ENCODE measurements at regions not wholly inside any gene's neighbourhood (a gene's known extent, or its start where the extent isn't known, plus 50 kb on each side); places are given as distances from the start of the nearest gene placed in this dataset.

DNA sequence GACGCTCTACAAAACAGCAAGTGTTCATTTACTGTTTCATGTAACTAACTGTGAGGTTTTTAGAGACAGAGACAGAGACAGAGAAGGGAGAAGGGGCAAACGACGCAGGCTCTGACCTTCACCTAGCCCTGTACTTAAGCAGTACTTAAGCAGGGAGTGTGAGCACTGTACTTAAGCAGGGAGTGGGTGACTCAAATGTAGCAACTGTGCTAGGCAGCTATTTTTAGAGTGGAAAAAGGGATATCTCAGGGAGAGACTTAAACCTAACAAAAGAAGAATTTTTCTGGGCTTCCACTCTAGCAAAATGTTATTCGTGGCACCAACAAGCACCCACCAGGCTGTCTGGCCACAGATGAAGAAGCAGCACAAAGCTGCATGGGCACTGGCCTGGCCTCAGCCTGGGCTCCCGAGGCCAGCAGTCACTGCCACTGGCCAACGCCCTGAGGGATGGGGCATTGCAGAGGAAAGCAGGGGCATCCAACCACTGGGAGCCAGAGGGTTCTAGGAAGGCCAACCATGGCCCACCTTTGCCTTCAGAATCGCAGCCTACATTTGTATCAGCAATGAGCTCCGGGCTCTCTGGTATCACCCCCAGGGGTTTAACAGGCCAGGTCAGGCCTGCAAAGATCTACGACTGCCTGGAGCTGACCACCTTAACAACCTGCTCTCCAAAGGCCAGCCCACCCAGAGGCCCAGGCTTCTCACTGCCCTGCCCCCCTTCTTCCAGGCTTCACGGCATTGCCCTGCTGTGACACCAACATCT, 154.3 kb downstream of the TTC32 start:
- peak; percentile 42 for DNase-seq (ENCODE audit: low spot score)

DNA sequence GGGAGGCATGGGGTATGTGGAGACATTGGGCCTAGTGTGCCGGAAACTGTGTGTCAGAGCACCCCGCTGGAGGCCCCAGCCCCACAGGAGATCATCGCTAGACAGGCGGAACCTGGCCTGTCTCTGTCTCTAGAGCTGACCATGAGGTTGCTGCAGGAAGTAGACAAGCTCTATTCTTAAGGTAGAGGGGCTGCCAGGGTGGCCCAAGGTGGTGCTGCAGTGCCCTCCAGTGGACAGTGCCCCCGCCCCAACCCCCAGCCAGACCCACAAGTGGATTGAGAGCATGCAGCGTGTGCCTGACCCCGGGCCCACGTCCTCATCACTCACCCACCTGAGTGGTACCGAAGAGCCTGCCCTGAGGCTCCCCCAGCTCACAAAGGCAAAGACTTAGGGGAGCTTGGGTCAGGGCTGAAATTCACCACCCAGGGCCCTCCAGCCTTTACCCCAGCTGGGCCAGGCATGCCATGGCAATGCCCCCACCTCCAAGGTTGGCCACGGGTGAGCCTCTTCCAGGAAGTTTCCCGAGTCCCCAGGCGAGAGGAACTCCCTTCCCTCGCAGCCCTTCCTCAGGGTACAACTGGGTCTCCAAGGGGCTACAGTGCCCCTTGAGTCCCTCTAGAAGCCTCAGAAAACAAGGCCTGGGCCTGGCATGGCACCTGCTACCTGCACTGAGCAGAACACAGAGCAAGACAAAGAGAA, 155.0 kb downstream of the TTC32 start:
- DNase-seq (ENCODE audit: low spot score) = peak; percentile 48

DNA sequence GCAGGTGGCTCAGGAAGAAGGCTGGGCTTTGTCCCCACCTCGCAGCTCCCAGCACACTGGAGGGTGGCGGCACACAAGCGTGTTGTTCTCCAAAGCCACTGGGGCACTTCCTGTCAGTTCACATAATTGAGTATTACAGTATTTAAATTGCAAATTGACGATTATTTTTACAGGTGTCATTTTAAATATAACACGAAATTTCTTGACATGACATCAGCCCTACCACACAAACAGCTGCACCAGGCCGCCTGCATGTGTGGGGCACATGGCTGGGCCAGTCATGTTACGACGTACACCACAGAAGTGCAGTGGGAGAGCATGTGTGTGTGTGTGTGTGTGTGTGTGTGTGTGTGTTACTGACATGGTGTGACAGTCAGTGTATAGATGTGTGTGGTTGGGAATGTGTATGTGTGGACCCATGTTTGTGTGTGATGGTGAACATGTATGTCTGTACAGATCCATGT, 155.6 kb downstream of the TTC32 start:
- DNase-seq (ENCODE audit: low spot score) = no peak

DNA sequence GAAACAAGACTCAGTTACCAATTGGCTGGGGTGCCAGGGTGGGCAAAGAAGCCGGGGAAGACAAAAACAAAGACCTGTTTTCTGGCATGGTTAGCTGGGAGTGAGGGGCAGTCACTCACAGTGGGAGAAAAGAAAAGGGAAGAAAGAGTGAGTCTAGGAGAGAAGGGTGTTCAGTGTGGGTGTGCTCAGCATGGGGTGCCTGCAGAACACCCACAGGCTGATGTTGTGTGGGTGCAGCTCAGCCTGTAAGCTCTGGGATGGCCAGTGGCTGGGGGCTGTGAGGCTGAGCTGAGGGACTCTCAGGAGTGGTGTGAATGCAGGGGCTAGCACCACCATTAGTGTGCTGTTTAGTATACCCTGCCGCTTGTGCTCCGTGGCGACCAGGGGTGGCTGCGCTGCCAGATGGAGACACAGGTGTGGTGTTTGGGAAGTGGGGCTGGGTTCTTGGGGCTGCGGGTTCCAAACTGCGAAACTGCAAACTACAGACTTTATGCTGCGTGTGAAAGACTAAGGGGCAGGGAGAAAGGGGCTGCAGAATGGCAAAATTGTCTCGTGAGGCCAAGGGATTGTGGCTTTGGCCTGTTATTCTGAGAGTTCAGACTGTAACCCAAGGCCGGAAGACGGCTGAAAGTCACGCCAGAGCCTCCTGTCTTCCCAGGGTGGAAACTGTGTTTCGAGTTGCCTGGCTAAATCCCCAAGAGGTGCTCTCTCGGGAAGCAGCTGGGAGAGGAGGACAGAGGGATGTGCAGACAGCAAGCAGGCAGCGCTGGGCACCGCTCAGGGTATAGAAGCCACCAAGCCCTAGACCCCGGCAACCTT, 156.3 kb downstream of the TTC32 start:
- no peak for DNase-seq (ENCODE audit: low spot score)

DNA sequence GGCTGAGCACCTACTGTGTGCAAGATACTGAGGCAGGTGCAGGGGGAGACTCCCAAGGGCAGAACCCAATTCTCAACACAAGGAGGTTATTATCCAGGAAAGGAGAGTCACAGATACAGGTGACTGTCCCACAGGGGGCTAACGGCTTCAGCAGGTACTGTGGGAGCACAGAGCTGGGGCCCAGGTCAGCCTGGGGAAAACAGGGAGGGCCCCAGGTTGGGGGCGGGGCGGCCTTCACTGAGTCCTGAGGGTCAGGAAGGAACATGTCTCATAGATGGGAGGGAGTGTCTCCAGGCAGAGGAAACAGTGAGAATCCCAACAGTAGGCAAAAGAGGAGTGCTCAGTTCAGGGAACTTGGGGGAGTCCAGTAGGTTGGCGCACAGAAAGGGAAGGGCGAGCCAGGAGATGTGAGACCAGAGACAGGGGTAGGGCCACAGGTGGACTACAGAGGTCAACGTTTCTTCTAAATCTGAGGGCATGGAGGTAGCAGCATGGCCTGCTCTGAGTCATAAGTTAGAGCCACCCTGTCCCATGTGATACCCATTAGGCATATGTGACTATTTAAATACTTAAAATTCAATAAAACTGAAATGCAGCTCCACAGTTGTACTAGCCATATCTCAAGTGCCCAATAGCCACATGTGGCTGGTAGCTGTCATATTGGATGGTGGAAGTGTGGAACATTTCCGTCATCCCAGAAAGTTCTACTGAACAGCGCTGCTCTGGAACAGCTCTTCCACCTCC, 157.2 kb downstream of the TTC32 start:
- DNase-seq (ENCODE audit: low spot score) = no peak

DNA sequence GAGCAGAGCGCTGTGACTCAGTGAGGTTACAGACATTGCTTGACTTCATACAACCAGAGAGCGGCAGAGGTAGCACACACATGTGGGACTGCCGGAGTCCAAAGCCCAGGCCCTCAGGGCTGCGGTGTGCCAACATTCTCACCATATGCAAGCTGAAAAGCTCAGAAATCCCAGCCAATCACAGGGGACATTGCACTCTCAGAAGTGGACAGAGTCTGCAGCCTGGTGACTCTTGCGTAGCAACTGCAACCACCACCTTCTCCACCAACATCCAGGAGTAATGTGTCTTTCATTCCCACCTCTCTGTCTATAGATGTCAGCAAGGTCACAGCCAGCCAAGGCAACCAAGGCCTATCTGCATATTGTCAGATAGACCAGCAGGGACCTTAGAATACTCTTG, 158.1 kb downstream of the TTC32 start:
- no peak for DNase-seq (ENCODE audit: low spot score)

DNA sequence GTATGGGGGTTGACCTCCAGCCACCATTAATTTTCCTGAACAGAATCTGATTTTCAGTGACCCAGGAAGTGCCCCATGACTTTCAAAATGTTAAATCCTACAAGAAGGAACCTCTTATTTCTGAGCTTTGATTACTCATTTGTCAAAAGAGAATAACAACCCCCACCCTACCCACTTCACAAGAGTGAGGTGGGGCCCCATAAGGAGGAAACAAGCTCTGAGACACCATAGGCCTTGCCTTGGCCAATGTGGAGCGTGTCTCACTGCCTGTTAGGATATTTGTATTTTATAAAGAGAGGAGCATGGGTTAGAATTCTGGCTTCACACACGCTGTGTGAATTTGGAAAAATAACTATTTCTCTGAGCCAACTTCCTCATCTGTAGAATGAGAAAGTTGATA, 158.9 kb downstream of the TTC32 start:
- no peak for DNase-seq (ENCODE audit: low spot score)

DNA sequence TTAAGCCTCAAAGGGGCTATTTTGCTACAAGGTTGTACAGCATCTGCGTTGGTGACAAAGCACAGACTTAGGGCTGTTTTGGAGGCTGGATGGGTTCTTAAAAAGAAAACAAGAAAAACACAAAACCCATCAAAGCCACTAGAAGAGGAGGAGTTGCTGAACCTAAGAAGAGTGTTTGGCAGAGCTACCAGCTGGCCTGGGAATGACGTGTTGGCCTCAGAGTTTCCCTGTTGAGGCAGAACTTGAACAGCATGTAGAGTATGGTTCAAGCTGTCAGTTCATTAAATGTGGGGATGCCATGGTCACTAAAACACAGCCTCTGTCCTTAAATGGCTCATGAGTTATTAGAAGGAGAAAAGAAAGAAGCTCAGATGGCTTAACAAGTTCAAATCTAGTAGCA, 162.5 kb downstream of the TTC32 start:
- no peak for DNase-seq (ENCODE audit: low spot score)

DNA sequence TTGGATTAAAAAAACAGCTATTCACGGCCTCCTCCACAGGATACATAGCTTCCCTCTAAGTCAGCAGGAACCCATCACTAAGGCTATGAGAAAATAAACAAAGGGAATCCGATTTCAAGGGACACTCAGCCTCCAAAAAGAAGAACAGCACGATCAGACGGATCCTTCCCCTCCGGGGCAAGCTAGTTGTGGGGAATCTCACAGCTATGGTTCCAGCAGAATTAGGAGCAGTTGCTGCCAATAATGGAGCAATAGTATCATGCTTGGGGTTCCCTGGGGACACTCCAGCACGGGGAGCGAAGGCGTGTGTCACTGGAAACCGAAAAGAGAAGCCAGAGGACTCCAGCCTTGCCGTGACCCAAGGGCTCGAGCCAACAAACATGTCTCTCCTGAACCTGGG, 163.1 kb downstream of the TTC32 start:
- DNase-seq (ENCODE audit: low spot score) = peak; percentile 74

DNA sequence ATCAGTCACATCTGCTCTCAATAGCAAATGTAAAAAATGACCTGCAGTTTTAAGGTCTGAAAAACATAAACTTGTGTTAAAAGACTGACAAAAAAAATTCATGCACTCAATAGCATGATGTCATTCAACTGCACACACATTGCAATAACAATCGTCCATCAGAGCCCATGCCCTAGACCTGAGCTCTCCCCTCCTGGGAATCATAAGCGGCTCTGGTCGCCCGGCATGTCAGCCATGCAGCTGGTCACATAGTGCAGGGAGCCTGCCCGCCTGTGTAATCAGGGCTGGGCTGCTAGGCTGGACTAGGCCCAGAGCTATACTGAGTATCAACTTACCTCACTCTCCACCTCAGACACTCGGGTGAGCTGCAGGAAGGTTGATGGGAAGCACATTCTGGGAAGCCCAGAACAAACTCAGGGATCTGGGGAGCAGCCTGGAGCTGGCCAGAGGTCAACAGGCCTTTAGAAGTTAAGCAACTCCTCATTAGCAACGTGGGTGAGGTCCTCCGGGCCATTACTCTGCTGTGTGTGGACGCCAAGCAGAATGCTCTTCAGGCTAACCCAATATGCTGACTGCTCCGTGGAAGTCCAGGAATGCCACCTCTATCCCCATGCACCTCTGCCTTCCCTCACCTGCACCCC, 165.5 kb downstream of the TTC32 start:
- no peak for DNase-seq (ENCODE audit: low spot score)

DNA sequence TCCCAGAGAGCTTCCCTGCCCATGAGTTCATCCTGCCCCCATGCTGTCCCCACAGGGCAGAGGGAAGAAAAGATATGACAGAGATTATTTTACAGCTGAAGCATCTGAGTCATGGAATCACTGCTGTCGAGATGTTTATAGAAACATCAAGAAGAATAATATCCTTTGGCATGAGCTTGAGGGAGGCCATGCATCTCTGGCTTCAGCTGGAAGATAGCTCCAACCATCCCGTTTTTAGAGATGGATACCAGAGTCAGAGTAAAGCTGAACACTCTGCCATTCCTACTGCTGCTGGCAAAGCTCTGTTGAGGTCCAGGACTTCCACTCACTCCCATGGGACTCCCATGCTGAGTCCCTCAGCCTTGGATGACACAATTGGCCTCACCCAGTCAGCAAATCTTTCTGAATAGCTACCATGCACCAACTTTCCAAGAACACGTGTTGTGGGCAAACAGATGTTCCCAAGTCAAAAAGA, 167.8 kb downstream of the TTC32 start:
- DNase-seq (ENCODE audit: low spot score) = peak; percentile 70

DNA sequence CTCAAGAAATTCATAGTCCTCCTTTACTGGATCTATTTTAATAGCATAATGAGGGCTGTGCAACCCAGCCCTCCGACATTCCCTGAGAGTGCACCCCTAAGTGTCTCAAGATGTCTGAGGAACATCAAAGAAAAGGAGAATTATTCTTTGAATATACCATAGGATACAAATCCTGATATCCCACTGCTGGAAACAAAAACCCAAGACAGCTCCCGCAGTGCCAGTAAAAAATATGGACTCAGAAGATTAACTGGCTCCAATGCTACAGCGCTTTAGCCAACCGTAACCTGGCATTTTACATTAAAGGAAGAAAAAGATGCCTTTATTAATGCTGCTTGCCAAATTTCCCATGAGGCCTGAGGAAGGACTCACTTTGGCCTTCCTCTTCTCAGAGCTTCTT, 168.4 kb downstream of the TTC32 start:
- DNase-seq (ENCODE audit: low spot score) = no peak

DNA sequence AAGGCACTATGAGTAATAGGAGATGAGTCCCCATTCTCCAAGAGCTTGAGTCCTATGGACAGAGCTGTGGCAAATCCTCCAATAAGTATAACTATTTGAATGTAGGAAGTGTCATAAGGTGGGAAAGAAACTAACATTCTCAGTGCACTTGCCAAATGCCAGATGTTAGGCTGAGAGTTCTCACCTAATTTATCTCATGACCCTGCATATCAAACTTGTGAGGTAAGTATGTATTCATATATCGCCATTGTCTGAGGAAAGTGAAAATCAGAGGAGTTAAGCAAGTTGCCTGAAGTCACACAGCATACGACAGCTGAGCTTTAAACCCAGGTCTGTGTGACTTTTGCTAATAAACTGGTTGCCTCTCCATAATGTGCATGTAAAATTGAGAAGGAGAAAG, 169.5 kb downstream of the TTC32 start:
- no peak for DNase-seq (ENCODE audit: low spot score)

DNA sequence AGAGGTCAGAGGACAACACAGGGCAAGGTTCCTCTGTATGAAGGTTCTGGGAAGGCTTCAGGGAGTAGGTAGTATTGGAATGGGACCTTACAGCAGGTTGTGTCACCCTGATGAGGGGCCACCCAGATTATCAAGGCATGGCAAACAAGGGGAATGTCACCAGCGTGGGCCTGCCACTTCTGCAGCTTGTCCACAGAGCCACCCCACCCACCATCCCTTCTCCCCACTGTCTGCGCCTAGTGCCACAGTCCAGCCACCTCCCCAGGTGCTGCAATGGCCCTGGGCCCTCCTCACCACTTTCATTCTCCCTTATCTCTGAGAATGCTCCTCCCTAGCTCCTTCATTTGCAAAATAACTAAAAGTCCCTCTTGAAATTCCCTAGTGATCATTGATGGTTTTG, 170.3 kb downstream of the TTC32 start:
- DNase-seq (ENCODE audit: low spot score) = no peak

DNA sequence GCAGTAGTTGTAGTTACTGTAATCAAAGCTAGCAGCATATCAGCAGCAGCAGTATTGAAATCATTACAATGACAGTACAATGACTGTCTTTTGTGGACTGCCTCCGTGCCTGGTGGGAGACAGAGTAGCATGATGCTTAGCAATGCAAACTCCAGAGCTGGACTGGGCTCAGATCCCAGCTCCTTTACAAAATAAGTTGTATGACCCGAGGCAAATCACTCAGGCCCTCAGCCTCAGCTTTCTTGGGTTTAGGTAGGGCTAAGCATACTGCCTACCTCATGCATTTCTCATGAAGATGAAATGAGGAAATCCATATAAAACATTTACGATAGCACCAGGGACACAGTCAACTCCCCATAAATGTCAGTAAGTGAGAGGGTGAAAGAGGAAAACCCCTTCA, 170.7 kb downstream of the TTC32 start:
- DNase-seq (ENCODE audit: low spot score) = no peak

DNA sequence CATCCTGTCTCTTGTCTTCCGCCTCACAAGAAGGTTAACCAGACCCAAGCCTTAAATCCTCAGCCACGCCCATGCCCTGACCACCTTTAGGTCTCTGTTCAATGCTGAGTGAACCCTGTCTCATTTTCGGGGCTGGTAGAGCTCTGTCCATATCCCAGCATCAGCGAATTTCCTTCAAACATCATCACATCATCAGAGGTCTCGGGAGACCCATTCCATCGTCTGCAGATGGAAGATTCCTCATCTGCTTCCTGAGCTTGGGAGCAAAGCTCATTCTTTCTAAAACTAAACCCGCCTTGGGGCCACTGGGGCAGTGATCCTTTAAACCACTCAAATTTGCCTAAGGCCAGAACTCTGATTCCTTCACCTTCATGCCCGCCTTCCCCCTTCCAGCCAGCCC, 173.7 kb downstream of the TTC32 start:
- no peak for DNase-seq (ENCODE audit: low spot score)

DNA sequence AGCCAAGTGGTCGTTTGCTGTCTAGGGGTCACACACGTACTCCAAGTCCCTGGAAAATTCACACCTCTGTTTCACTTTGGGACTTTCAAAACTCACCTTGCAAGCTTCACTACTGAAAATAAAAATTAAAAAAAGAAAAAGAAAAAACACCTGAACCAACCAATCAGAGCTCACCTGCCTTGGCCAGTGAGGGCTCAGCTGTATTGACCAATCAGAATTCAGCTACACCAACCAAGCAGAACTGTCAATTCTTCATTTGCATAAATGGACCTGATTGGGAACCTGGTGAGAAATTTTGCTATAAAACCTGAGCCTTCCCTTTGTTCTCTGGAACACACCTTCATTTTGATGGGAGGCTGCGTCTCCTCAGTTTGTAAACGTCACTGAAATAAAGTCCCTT, 176.4 kb downstream of the TTC32 start:
- DNase-seq (ENCODE audit: low spot score) = no peak

DNA sequence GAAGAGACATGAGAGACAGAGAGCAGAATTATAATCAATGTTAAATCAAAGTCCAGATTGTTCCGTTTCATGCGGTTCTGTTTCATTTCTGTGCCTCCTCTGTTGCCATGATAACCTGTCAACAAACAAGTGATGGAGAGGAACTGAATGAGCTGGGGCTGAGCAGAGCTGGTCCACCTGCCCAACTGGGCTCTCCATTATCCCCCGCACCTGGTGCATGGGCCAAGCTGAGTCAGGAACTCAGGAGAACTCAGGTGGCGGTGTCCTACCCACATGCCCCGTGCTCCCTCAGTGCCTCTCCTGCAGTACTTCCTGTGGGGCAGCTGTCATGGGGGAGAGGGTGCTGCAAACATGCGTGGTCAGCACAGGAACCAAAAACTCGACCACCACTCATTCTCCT, 178.8 kb downstream of the TTC32 start:
- no peak for DNase-seq (ENCODE audit: low spot score)

DNA sequence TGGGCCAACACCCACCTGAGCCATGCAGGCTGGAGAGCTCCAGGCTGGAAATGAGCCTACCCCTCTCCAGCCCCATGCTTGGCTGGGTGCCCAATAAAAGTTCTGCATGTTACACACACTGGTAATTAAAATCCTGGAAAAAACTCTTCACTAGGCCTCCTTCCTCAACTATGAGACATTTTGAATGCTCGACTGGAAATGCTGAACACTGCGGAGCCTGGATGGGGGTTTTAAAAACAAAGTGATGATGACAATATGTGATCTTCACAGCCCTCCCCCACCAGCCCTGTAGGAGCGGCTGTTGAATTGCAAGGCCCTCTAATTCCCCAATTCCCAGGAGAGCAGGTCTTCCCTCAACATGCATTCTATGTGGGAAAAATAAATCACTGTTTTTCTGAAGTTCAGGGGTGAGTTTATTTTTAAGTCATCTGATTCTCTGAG, 179.2 kb downstream of the TTC32 start:
- no peak for DNase-seq (ENCODE audit: low spot score)

DNA sequence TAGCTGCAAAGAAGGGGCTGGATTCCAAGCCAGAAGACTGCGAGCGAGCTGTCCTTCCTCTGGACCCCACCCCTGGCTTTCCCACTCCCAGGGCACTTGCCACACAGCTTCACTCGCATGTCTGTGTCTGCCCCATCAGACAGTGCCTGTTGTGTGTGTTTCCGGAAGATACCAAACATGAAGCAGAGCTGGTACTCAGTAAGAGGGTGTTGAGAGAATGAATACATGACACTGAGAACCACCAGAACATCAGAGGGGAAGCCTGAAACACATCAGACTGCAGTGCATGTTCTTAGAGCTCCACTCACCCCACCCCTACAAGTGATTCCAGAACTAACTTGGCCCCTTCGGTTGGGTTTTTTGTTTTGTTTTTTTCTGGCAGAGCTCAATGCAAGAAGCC, 181.5 kb downstream of the TTC32 start:
- DNase-seq (ENCODE audit: low spot score) = no peak

DNA sequence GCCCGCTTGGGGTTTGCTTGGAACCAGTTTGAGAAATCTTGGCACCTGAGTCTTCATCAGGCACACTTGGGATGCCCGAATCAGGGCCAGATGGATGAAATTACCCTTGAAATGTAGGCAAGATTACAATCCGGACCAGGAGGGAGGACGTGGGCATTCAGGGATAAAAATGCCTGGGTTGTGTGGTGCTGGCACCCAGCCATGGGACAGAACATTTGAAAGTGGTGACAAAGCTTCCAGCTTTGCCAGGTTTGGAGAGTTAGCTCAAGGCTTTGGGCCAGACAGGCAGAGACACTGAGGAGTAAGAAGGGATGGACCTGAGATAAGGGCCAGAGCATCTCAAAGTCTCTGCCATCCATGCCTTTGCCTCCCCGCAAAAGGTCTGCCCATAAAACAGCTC, 182.2 kb downstream of the TTC32 start:
- DNase-seq (ENCODE audit: low spot score) = no peak
